Adrenal gland (tissue), 9 donors: ENCODE measurements at regions not wholly inside any gene's neighbourhood (a gene's known extent, or its start where the extent isn't known, plus 50 kb on each side); places are given as distances from the start of the nearest gene placed in this dataset.

ENCODE experiments used
- DNase-seq, 7 donors: peaks; one replicate each; pipeline ENCODE4 v3.0.0-alpha.2; 2019 to 2020
- H3K27ac ChIP-seq, 5 donors: fragments of 200-600 bp; sonication (generic) in 4 of 5; 1 replicate in 3 of 5; 2 replicates in 2 of 5; pipeline versions ENCODE4 v1.5.1 to v1.8.0; 2016 to 2020; ENCODE audit warnings: mild to moderate bottlenecking in 1 of 5
- H3K27me3 ChIP-seq: fragments of 200-600 bp; 2 replicates; pipeline ENCODE4 v1.8.0; 2021
- H3K36me3 ChIP-seq, 2 donors: fragments of 200-600 bp; replicated peaks in 1 of 2; 1 replicate in 1 of 2; 2 replicates in 1 of 2; pipeline versions ENCODE4 v1.5.1 to v1.8.0; 2018 to 2022
- H3K4me1 ChIP-seq, 2 donors: fragments of 200-600 bp; replicated peaks in 1 of 2; 1 replicate in 1 of 2; 2 replicates in 1 of 2; pipeline versions ENCODE4 v1.5.1 to v1.8.0; 2018 to 2021
- H3K4me3 ChIP-seq, 4 donors: fragments of 200-600 bp; sonication (generic) in 3 of 4; one replicate each; pipeline ENCODE4 v1.5.1; 2016 to 2018
- H3K9me3 ChIP-seq, 3 donors: fragments of 200-600 bp; sonication (generic) in 1 of 3; replicated peaks in 1 of 3; 1 replicate in 2 of 3; 2 replicates in 1 of 3; pipeline versions ENCODE4 v1.5.1 to v1.8.0; 2016 to 2021
- CTCF ChIP-seq, 6 experiments: fragments of 450-650 bp in 4 of 6; fragments of 200-600 bp in 2 of 6; sonication (generic) in 1 of 6; IDR thresholded peaks; 1 replicate in 5 of 6; 2 replicates in 1 of 6; pipeline versions ENCODE4 v1.5.1 to v1.8.0; 2016 to 2021; ENCODE audit warnings: antibody characterized with exemption in 6 of 6, mild to moderate bottlenecking in 2 of 6, moderate library complexity in 1 of 6
- POLR2A ChIP-seq, 2 donors: fragments of 450-650 bp; IDR thresholded peaks; one replicate each; pipeline ENCODE4 v1.6.1; 2017; ENCODE audit warnings: antibody characterized with exemption in 2 of 2, mild to moderate bottlenecking in 2 of 2, moderate library complexity in 1 of 2
- WGBS, 4 donors: extraction: QIAGEN DNeasy Blood & Tissue Kit in 2 of 4; methylation state at CpG; one replicate each; pipeline versions ENCODE4 v1.1.5 to v1.1.7; 2013 to 2017; 5-methylcytosine and 5-hydroxymethylcytosine counted together
- intact Hi-C, 2 donors: fragments of 100-400 bp; cut with DNase I; formaldehyde crosslinking; loops; one replicate each; pipeline versions ENCODE4 v1.14.1 to v1.15.0; 2022 to 2023
- donor health status: healthy with polysubstance abuse.
- donor health status: Bipolar disorder and iron deficiency.
- donor health status: DM: yes; HTN: yes; CAD: no.
- donor health status: DM: no; HTN: no; CAD: no.
- donor health status: DM: no; HTN: no; CAD: no.

GRCh38 chr2:236692937-236693336 lies 123.3 kb downstream of the ACKR3 start:
- no peak overlapping the region for H3K27ac ChIP-seq
- no peaks in the 10 kb centered on the region for H3K4me1 ChIP-seq
- no peaks in the 10 kb centered on the region for H3K9me3 ChIP-seq
- WGBS, 4 donors: 90 to 94% (median 92%) methylated on average over 7 of the region's 7 CpGs
- intact Hi-C loops: no loop called here
- TF ChIP-seq CTCF (IDR thresholded peaks at IDR 0.05): no peak
- TF ChIP-seq POLR2A (IDR thresholded peaks at IDR 0.05): no peak
- no peak for DNase-seq
- peaks cover 8% of the 10 kb centered on the region for H3K27me3 ChIP-seq
- no peaks in the 10 kb centered on the region for H3K36me3 ChIP-seq
- no peak overlapping the region for H3K4me3 ChIP-seq

GRCh38 chr2:236693531-236693930 lies 123.9 kb downstream of the ACKR3 start:
- intact Hi-C loops: no loop called here
- Histone ChIP-seq H3K36me3 (no peaks in the 10 kb centered on the region), H3K27me3 (peaks cover 8% of the 10 kb centered on the region), H3K9me3 (no peaks in the 10 kb centered on the region), H3K4me3 (no peak overlapping the region), H3K4me1 (no peaks in the 10 kb centered on the region), H3K27ac (no peak overlapping the region)
- TF ChIP-seq CTCF (IDR thresholded peaks at IDR 0.05) (no peak), POLR2A (IDR thresholded peaks at IDR 0.05) (no peak)
- no peak for DNase-seq
- 87 to 94% (median 91%) methylated on average over 4 of the region's 4 CpGs for WGBS, 4 donors

- no peak overlapping the region for H3K27ac ChIP-seq
- H3K36me3 ChIP-seq: no peaks in the 10 kb centered on the region
- H3K4me3 ChIP-seq: no peak overlapping the region
- TF ChIP-seq CTCF (IDR thresholded peaks at IDR 0.05) (no peak), POLR2A (IDR thresholded peaks at IDR 0.05) (no peak)
- intact Hi-C loops: no loop called here
- 80 to 89% (median 84%) methylated on average over 10 of the region's 10 CpGs for WGBS, 4 donors
- no peaks in the 10 kb centered on the region for H3K9me3 ChIP-seq
- H3K4me1 ChIP-seq: no peaks in the 10 kb centered on the region
- peaks cover 2% of the 10 kb centered on the region for H3K27me3 ChIP-seq
- no peak for DNase-seq
Observed at GRCh38 chr2:236694146-236694888, 124.7 kb downstream of the ACKR3 start.

- 55 to 62% (median 57%) methylated on average over 3 of the region's 3 CpGs for WGBS, 4 donors
- TF ChIP-seq CTCF (IDR thresholded peaks at IDR 0.05) (no peak), POLR2A (IDR thresholded peaks at IDR 0.05) (no peak)
- intact Hi-C loops: no loop called here
- Histone ChIP-seq H3K9me3 (no peaks in the 10 kb centered on the region), H3K36me3 (no peaks in the 10 kb centered on the region), H3K27me3 (no peaks in the 10 kb centered on the region), H3K4me3 (no peak overlapping the region), H3K4me1 (no peaks in the 10 kb centered on the region), H3K27ac (no peak overlapping the region)
- DNase-seq: no peak
Observed at GRCh38 chr2:236696834-236697233, 127.2 kb downstream of the ACKR3 start.
